ENCODE measurements at regions not wholly inside any gene's neighbourhood (a gene's known extent, or its start where the extent isn't known, plus 50 kb on each side); places are given as distances from the start of the nearest gene placed in this dataset.

DNA sequence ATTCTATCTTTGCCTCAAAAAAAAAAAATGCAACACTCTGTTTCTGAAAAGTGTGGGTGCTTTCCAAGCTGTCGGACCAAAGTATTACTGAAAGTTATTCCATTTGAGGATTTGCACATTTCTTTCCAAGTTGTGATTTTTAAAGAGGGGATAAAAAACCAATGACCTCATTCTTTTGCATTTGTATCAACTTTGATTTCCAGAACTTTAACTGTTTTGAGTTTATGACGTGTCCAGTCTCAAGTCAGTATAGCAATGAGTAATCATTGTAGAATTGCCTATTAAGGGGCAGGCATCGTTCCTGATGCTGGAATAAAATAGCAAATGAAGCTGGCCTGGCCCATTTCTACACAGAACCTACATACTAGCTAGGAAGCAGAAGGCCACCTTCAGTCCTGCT, 229.6 kb upstream of the RBFOX1 start:
- in situ Hi-C loops (cut with MboI; ENCODE audit: low sequenced_read_pairs): no loop called here

DNA sequence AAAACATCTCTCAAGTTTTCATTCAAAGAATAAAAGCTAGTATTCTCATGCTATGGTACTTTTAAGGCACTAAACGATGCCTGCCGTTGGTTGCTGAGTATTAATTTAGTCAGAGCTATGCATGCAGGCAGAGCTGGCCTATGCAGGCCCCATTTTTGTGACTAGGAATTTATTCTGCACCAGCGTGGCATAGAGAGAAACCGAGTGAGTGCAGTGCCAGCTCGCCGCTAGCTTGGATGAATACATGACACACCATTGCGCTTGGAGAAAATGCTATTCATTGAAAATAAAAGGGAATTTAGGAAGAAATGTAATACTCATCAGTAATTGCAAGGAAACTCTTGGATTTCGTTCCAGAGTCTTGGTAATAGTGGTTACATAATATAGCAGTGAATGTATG, 231.6 kb upstream of the RBFOX1 start:
- in situ Hi-C loops (cut with MboI; ENCODE audit: low sequenced_read_pairs): no loop called here

DNA sequence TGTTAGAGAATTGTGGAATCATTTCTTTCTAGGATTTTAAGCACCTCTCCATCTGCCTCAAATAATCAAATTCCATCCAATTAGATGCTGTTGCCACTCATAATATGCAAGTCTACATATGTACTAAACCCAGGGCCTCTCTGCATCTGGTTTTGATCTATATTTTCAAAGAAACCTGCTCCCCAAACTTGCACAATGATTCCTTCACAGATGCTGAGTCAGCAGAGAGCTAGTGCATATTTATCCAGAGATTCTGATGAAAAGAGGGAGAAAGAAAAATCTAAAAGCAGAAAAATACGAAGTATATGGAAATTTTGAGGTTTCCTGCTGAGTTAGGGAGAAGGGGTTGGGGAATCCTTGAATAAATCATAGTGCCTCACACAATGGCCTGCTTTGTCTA, 235.1 kb upstream of the RBFOX1 start:
- in situ Hi-C loops (cut with MboI; ENCODE audit: low sequenced_read_pairs): no loop called here

DNA sequence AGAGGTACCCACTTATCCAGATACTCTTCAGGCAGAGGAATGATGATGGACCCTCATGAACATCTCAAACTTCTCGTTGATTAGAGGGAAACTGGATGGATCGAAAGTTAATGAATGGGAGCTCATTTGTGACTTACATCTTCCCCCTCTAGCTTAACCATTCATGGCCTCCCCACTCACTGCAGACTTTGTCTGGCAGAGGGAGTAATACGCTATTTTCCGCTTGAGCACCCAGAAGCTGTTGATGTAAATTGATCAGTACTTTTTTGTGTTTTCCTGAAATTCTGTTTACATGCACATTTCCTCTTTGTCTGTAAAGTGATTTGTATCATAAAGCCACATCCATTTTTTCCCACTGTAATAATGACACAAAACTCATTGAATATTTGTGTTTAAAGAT, 239.1 kb upstream of the RBFOX1 start:
- in situ Hi-C loops (cut with MboI; ENCODE audit: low sequenced_read_pairs): no loop called here

DNA sequence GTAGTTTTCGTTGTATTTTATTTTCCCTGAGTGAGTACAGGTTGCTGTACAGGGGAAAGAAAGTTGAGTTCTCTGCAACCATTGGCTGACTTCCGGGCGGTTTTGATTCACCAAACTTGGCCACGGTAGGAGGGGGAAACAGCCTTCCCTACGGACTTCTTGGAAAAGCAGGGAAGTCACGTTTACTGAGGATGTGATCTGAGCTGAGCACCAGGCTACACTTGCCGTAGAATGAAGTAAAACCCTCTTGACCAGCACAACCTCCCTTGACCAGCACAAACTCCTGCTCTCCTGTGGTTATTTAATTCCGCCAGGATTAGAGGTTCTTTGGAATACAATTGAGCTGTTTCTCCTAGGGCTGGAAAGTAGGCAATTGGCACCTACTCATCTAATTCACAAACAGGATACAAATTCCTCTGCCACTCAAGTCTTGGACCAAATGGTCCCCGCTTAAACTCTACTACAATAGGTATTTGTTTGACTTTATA, 242.0 kb upstream of the RBFOX1 start:
- in situ Hi-C loops (cut with MboI; ENCODE audit: low sequenced_read_pairs): no loop called here

DNA sequence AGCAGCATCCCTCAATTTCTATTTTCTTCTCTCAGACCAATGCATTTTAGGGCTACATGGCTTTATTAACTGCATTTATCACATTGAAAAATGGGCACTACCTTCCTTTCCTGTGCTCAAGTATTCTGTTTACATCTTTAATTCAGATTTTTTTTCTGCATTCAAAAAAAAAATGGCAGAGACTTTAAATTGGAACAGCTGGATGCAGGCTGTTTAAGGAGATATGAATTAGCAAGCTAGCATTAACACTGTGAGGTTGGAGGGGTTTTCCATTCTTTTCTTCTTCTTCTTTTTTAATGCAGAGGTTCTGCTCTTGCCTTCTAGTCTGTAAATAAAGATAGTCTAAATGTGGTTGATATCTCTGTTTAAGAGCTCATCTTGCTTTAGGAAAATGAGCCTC, 242.9 kb upstream of the RBFOX1 start:
- in situ Hi-C loops (cut with MboI; ENCODE audit: low sequenced_read_pairs): no loop called here

DNA sequence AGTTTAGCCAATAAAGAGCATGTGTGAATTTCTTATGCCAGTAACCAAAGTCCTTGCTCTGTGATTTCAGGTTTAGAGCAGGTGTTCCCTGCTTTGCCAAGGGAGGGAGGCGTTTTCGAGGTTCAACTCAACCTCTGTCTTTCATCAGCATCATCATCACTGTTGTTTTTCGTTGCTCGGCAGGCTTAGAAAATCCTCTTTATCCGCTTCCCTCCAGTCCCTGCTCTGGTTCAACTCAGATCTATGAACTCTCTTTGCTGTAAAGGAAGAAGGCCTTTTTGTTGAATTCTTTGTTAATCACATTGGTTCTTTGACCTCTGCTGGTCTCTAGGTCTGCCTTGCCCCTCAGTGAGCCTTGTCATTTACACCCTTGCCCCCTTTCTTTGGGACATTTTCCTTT, 243.9 kb upstream of the RBFOX1 start:
- in situ Hi-C loops (cut with MboI; ENCODE audit: low sequenced_read_pairs): no loop called here

DNA sequence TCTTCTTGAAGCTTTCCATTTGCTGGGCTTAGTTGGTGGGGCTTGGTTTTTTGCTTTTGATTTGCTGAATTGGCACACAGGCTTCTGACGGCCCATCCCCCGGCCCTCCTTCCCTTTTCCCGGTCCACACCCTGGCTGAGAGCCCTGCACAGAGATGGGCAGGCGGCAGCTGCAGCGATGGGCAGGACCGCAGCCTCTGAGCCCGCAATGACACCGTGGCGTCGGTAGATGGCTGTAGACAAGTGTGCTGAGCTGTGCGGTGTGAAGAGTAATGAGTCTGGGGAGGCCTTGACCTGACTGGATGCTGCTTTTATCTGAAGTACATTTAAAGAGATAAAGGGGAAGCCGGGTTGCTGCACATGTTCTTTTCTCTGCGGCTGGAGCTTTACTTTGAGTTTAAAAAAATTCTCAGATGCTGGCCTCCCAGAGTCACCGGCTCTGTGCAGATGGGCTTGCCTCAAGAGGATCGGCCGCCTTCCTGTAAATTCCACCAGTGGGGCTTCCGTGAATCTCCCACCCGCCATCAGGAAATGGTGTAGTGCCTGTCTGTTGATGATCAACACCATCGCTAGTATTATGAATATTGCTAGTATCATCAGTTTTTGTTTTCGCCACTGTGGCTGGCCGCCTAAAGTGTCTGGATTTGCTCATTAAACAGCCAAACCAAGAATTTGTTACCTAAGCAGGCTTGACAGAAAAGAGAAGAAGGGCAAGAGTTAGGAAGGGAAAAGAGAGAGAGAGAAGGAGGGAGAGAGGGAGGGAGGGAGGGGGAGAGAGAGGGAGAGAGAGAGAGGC, 245.6 kb upstream of the RBFOX1 start:
- in situ Hi-C loops (cut with MboI; ENCODE audit: low sequenced_read_pairs): no loop called here

DNA sequence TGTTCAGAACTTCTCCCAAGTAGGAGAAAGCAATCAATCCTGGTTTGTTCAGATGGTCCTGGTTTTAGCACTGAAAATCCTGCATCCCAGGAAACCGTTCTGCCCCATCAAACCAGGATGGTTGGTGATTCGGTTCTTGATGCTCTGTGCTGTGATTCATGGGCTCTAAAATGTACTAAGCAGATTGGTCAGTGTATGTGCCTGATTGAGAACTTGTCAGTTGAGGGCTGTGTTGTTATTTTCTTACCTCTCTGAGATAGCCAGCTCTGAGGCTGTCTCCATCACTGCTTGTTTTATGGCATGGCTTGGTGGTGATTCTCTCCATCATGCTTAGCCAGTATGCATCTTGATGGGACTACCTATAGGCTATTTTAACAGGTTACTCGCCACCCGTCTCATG, 246.9 kb upstream of the RBFOX1 start:
- in situ Hi-C loops (cut with MboI; ENCODE audit: low sequenced_read_pairs): no loop called here

DNA sequence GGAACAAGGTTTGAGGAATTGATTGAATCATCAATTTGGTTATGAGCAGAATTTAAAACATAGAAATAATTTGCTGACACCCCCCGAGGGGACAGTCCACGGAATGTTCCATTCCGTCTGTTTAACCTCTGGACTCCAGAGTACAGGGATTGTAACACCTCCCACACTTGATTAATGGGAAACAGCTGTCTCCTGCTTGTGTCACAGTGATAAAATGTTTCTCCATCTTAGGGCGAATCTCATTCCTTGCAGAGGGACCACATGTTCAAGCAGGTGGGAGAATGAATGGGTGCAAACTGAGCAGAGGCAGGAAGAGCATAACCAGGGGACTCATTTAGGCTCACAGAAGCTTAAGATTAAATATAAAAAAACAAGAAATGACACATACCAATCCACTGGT, 249.5 kb upstream of the RBFOX1 start:
- in situ Hi-C loops (cut with MboI; ENCODE audit: low sequenced_read_pairs): no loop called here

DNA sequence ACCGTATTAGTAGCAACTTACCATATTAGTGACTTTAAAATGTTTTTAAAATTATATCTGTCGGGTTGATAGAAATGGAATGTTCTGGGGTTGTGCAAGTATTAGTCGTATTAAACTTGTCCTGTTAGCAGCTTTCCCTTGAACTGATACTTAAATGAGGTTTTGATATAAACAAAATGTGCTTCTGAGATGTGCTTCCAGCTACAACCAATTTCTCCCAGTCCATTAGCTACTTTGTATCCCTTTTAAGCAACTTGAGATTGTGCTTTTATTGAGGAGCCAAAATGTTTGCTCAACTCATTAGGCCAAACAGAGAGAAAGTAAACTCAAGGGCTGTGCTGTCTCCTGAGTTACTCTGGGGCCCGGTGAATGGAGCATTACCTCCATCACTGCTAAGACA, 255.0 kb upstream of the RBFOX1 start:
- in situ Hi-C loops (cut with MboI; ENCODE audit: low sequenced_read_pairs): no loop called here

DNA sequence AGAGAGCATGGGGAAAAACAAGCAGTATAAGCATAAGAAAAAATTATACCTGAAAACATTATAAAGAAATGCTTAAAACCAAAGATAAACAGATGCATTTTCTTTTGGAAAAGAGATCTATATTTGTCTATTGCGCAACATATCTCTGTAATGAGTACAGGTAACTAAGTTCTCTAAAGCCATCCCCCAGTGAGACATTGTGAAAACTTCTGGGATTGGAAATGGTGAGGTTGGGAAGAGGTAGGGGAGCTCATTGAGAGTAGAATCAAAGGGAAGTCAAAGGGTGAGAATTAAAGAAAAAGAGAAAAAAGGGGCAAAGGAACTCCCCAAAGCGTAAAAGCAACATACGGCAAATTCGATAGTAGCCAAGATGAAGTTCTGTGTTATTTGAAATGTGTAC, 257.9 kb upstream of the RBFOX1 start:
- in situ Hi-C loops (cut with MboI; ENCODE audit: low sequenced_read_pairs): no loop called here

DNA sequence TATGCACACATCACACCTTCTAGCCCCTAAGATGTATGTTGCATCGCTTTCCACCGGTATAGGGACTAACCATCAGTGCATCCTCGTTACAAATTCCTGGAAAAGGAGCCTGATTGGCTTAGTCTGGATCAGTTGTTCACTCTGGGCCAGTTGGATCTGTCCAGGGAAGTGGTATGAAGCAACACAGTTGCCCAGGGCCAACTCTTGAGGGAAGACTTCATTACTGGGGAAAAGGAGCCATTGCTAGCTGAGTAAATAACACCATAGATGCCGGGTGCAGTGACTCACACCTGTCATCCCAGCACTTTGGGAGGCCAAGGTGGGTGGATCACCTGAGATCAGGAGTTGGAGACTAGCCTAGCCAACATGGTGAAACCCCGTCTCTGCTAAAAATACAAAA, 275.2 kb upstream of the RBFOX1 start:
- in situ Hi-C loops (cut with MboI; ENCODE audit: low sequenced_read_pairs): no loop called here

DNA sequence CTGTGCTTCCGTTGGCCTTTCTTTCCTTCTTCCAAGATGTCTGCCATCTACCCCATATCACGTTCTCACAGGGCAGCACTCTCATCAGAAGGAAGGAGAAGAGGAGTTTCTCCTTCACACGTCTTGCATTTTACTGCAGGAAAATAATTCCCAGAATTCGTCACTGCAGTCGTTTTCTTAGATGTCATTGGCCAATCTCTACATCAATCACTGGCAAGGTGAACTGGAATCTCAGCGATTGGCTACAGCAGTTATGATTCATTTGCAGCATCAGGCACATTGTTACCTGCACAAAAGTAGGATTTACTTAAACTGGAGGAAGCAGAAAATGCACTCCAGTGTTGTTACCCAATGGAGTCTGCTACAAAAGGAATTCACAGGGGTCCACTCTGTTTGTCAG, 277.2 kb upstream of the RBFOX1 start:
- in situ Hi-C loops (cut with MboI; ENCODE audit: low sequenced_read_pairs): no loop called here

DNA sequence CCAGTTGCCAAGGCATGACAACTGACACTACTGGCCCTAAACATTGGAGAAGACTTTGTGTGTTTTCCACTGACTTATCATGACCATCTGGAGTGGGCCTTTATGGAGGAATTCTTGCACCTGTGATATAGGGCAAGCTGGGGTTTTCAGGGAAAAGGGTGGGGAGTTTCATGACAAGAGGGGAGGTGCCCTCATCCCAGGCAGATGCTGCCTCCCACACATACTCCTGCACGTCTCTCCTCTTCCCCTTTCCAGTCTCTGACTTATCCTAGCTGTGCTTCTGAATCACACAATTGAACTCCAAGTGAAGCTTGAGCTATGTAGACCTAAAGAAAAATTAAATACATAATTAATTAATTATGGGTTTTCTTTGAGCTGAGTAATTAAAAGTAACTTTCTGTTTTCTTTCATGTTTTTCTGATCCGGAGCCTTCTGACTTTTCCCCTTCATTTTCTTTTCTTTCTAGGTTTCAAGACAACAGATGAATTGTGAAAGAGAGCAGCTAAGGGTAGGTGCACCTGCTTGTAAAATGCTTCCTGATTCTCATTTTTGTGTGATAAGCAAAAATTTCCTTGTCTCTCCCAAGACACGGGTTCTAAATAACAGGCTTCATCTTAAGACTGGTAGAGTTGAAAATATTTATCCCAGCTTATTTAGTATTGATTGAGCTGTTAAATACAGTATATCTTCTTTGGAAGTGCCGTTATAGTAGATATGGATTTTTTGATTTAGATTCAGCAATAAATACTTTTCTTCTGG, 280.9 kb upstream of the RBFOX1 start:
- in situ Hi-C loops (cut with MboI; ENCODE audit: low sequenced_read_pairs): no loop called here

DNA sequence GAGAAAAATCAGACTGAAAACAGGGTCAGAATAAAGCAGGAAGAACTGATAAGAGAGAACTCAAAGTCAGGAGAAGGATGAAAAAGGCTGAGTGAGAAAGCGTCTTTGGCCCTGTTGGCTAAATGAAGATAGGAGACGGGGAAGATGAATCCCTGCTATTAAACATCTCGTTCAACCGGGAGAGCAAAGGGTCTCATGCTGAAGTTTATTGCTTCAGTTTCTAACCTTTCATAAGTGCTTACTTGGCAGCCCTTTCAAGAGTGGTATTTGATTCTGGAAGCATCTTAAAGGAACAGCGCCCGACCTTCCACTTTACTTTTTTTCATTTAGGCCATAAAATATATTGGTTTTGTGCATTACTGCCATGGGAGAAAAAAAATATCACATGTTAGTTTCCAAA, 288.3 kb upstream of the RBFOX1 start:
- in situ Hi-C loops (cut with MboI; ENCODE audit: low sequenced_read_pairs): no loop called here

DNA sequence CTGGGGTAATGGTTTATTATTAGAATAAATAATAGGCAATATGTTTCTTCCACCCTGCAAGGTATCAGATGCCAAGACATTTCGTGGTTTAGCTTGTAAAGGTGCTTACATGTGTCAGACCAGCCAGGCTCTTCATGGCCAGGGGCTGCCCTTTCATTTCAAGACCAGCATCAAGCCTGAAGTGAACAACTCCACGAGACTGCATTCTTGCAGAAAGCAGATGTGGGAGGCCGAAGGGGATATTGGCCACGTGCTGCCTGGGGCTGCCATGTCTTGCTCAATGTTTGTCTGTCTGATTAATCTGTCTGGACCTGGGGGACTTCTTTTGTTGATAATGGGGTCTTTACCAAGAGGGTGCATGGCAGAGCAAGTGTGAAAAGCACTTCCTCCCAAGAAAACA, 294.2 kb upstream of the RBFOX1 start:
- in situ Hi-C loops (cut with MboI; ENCODE audit: low sequenced_read_pairs): no loop called here

DNA sequence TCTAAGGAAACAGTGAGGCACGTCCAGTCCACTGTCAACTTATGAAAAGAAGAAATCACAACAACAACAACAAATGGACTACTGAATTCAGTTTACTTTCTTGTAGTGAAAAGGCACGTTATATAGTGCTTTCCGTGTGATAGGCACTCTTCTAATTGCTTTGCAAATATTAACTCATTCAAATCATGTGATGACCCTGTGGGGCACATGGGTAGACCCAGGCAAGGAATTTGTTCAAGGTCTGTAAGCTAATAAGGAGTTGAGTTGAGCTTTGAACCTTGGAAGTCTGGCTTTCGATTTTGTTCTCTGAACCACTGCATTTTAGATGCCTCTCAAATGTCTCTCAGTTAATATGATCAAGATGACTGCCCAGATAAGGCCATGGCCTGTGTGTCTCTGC, 295.1 kb upstream of the RBFOX1 start:
- in situ Hi-C loops (cut with MboI; ENCODE audit: low sequenced_read_pairs): no loop called here

DNA sequence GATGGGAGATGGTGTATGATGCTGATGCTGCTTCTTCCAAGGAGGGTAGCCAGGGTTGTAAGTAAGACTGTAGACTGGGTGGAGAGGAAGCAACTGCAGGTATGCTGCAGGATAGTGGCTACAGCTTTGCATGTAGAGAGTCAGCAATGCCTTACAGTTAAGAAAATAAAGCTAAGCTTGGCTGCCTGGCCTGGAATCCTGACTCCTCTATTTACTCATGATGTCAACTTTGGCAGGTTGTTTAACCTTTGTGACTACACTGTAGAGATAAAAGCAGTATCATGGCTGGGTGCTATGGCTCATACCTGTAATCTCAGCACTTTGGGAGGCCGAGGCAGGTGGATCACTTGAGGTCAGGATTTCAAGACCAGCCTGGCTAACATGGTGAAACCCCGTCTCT, 301.6 kb upstream of the RBFOX1 start:
- in situ Hi-C loops (cut with MboI; ENCODE audit: low sequenced_read_pairs): no loop called here

DNA sequence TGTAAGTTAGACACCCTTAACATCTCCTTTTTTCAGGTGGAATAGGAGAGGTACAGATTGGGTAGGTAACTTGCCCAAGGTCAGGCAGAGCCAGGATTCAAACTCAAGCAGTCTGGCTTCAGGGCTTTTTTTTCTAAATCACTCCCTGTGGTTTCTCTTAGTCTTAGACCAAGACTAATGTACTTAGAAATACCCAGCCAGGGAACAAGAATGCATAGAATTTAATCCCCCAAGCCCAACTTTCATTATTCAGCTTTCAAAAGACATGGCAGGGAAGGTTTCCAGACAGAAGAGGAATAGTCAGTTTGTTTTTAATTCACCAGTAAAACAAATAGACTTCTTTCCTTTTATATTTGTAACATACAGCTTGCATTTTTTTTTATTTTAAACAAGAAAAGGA, 305.2 kb upstream of the RBFOX1 start:
- in situ Hi-C loops (cut with MboI; ENCODE audit: low sequenced_read_pairs): no loop called here

DNA sequence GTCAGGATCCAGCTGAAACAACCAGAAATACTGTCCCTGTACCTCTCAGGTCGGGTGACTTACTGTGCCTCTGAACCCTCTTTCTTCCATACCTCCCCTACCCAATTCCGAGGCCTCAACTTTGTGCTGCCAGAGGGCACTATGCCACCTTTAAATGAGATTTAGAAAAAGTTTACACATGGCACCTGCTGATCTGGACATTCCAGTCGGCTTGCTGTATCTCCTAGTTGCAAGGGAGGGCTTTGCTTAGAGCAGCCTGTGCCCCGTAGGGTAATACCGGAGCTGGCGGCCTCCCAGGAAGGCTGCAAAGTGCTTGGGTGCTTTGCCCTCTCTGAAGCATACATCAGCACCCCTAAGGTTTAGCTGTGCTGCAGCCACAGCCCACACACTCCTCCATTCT, 306.0 kb upstream of the RBFOX1 start:
- in situ Hi-C loops (cut with MboI; ENCODE audit: low sequenced_read_pairs): no loop called here

DNA sequence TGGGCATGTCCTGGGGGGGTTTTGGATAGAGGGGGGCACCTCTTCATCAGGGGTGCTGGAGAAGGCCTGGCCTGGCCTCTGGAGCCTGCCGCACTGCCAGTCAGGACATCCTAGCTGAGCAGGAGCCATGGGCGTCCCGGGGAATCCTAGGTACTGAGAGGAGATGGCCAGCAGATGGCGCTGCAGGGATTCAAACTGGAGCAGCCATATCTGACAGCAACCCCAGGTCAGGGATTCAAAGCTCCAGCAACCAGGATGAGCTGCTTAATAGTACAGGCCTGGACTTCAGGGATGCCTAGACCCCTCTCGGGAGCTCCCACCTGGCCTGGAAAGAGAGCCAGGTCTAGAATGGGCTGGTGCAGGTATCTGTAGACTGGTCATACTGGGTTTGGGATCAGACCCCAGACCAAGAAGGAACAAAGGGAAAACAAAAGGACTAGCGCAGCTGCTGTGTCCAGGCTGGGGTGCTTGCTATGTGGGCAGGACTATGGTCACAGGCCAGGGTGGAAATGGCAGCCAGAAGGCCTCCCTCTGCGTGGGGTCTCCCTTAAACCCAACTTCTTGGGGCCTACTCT, 306.9 kb upstream of the RBFOX1 start:
- in situ Hi-C loops (cut with MboI; ENCODE audit: low sequenced_read_pairs): no loop called here

All from HL-60/S4 (cell line).